ENCODE measurements at regions not wholly inside any gene's neighbourhood (a gene's known extent, or its start where the extent isn't known, plus 50 kb on each side); places are given as distances from the start of the nearest gene placed in this dataset.
"Not testable (repeated sequence)": the region's sequence is repeated elsewhere in the genome, so short reads cannot be mapped to it uniquely, and the experiment has no call there.

DNA sequence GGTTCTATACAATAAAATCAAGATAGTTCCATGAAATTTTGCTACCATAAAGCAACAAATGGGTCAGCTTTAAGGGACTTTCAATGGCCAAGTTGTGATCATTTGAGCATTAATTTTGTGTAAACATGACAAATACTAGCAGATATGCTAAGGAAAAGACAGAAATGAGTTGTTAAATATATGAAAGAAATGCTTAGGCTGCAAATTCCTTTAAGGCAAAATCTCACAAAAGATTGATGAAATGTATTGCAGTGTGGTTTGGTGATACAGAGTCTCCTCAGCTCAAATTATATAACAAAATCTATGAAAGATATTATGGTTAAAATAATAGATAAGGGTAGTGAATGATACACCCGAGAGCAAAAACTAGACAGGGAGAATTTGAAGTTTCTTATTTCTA, 377.2 kb downstream of the RAP2B start:
- no peak for DNase-seq (ENCODE audit: low read depth in 1 of 2, low spot score in 1 of 2)

DNA sequence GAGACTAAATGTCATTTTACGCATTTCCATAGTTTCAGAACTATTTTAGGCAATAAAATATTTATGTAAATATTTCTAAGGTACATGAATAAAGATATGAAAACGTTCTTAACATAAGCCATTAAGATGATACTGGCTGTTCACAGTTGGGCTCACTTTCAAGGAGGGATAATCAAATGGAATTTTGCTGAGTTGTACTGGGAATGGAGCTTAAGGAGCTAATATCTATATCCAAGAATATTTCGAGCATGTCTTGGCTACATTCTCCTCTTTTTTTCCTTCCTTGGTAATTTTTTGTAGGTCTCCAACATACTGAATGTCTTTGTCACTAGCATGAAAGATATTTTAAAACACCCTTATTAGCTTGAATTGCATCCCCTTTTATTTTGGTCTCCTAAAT, 383.4 kb downstream of the RAP2B start:
- no peak for DNase-seq (ENCODE audit: low read depth in 1 of 2, low spot score in 1 of 2)

DNA sequence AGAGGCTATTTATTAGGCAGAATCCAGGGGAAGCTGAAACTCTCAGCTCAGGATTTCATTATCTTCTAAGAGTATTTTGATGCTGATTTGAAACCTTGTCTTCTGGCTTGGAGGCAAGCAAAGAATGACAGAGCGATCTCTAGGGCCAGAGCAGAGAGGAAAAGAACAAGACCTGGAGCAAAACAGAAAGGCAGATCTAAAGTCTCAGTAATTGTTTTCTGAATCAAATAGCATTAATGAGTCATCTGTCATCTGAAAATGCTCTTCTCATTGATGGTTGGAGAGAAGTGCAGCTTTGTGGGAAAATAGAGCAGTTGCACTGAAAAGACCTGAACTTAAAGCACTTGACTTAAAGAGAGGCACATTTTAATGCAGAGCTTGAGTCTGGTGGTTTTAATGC, 385.9 kb downstream of the RAP2B start:
- DNase-seq (ENCODE audit: low read depth in 1 of 2, low spot score in 1 of 2): no peak

DNA sequence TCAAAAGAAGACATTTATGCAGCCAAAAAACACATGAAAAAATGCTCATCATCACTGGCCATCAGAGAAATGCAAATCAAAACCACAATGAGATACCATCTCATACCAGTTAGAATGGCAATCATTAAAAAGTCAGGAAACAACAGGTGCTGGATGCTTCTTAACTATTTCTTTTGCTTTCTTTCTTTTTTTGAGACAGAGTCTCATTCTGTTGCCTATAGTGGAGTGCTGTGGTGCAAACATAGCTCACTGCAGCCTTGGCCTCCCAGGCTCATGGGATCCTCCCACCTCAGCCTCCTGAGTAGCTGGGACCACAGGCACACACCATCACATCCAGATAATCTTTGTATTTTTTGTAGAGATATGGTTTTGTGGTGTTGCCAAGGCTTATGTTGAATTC, 387.7 kb downstream of the RAP2B start:
- DNase-seq (ENCODE audit: low read depth in 1 of 2, low spot score in 1 of 2): not testable (repeated sequence)

DNA sequence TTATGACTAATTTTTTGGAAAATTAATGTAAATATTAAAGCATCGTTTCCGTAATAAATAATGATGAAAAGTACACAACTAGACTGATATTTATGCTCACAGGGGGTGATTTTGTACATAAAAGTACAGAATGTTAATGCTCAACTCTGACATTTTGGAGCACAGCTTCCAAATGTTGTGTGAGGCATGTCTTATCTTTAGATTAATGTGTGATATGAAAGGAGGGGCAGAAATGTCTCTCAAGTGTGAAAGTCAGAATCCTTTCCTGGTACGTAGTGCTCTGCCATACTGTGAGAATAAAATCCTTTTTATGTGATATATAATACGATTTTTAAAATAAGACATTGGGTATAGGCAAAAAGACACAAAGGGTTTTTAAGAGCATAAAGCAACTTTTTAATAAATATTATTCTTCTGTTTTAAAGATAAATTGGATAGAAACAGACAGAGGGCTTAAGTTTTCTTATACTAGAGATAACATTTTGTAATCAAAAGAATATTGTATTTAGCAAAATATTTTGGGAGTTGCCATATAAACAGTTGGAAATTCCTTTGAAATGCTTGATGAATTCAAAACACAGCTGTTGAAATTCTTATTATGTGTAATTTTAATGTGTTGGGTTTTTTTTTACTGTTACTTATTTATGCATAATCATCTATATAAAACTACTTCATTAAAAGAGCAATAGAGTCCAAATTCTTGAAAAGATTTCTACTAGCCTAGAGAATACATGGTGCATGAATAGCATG, 389.7 kb downstream of the RAP2B start:
- no peak for DNase-seq (ENCODE audit: low read depth in 1 of 2, low spot score in 1 of 2)

DNA sequence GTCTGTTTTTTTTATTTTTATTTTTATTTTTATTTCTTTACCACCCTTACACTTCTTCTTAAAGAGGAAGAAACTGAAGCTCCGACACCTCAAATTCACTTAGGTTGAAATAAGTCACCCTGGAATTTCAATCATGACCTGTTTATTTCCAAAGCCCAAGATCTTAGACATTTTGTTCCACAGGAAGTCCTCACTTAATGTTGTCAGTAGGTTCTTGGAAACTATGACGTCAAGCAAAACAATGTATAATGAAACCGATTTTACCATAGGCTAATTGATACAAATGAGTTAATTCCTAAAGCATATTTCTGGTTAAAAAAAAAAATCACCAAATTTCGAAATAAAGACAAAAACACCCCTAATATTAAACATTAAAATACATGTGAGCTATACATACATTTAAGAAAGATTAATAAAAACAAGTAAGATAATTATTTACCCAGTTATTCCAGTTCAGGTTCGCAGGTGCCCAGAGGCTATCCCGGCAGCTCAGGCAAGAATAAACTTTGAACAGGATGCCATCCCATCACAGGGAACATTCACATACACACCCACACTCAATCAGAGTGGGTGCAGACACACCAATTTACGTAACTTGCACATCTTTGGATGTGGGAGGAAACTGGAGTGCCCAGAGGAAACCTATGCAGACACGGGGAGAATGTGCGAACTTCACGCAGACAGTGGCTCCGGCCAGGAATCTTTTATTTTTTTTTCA, 391.0 kb downstream of the RAP2B start:
- DNase-seq (ENCODE audit: low read depth in 1 of 2, low spot score in 1 of 2): no peak

DNA sequence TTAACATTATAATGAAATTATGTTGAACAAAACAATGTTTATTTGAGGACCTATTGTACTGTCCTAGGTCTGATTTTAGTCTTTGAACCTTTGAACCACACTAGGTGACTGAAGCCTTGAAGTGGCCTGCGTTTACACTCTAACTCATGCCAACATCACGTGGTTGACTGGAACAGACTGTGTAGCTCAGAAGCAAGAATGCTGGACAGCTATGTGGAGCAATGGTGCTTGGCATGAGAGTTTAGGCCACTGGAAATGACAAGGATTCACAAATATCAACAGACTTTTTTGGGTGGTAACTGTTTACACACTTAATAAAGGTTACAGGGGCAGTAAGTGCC, 391.5 kb downstream of the RAP2B start:
- DNase-seq (ENCODE audit: low read depth in 1 of 2, low spot score in 1 of 2): no peak

DNA sequence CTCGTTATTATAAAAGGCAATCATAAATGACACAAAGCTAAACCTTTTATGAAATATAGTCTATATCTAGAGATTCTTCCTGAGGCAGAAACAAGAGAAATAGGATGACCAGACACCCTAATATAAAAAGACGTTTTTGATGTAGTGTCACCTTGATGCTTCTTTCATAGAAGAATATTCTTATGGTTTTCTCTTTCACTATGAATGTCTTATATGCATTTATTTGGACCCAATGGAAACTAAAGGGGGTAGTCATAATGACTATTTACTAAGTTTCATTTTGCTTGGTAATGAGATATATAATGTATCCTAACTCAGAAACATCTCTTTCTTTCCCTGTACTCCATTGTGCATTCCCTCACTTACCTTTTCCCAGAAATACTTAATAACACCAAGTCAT, 393.9 kb downstream of the RAP2B start:
- no peak for DNase-seq (ENCODE audit: low read depth in 1 of 2, low spot score in 1 of 2)

DNA sequence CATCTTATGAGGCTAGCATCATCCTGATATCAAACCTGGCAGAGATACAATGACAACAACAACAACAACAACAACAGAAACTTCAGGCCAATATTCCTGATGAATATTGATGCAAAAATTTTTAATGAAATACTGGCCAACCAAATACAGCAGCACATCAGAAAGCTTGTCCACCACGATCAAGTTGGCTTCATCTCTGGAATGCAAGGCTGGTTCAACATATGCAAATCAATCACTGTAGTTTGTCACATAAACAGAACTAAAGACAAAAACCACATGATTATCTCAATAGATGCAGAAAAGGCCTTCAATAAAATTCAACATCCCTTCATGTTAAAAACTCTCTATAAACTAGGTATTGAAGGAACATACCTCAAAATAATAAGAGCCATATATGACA, 397.3 kb downstream of the RAP2B start:
- not testable (repeated sequence) for DNase-seq (ENCODE audit: low read depth in 1 of 2, low spot score in 1 of 2)

DNA sequence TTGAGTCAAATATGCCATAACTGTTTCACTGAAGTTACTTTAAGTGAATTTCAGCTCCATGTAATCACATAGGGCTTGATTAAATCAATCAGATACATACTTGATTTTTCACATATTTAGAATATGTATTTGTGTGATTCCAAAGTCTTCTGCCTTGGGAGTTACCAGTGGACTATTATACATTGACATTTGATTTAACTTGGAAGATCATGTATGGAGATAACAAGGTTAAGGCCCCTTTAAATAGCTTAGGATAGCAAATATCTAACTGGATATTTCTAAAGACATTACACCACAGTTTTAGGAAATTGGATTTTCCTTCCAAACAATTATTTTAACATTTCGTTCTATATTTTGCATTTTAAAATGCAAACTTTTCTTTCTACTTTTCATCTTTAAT, 405.0 kb downstream of the RAP2B start:
- no peak for DNase-seq (ENCODE audit: low read depth in 1 of 2, low spot score in 1 of 2)

DNA sequence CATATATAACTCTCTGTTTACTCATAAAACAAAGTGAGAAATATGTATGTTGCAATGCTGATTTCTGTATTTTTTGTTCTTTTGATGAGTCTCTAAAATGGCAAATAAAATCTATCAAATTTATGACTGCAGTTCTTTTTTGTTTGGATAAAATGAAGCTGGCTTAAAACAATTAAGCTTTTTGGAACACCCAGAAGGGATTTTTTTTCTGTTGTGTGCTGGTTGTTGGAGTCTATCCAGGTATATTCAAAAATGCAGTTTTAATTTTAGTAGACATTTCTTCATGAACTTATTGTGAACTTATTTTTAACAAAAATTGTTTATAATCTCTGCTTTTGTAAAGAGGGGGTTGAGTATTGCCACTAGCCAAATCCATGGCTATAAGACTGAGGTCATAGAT, 405.5 kb downstream of the RAP2B start:
- no peak for DNase-seq (ENCODE audit: low read depth in 1 of 2, low spot score in 1 of 2)

DNA sequence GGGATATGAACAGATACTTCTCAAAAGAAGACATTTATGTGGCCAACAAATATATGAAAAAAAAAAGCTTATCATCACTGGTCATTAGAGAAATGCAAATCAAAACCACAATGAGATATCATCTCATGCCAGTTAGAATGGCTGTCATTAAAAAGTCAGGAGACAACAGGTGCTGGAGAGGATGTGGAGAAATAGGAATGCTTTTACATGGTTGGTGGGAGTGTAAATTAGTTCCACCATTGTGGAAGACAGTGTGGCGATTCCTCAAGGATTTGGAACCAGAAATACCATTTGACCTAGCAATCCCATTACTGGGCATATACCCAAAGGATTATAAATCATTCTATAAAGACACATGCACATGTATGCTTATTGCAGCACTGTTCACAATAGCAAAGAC, 408.5 kb downstream of the RAP2B start:
- DNase-seq (ENCODE audit: low read depth in 1 of 2, low spot score in 1 of 2): not testable (repeated sequence)

DNA sequence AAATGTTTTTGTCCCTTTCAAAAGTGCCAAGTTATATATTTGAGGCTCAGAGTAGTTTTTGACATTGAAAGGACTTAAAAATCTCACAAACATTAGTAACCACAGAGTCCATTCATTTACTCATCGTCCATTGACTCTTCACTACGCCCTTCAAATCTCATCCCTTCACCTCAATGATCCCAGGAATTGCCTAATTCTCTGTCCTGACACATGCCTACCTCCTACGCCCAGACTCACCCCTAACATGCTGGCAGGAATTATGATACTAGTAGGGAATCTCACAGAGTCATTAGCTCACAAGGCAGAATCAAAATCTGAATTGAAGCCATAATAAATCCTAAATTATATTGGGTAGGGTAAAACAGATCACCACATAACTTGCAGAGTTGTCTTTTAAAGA, 410.1 kb downstream of the RAP2B start:
- DNase-seq (ENCODE audit: low read depth in 1 of 2, low spot score in 1 of 2): no peak

DNA sequence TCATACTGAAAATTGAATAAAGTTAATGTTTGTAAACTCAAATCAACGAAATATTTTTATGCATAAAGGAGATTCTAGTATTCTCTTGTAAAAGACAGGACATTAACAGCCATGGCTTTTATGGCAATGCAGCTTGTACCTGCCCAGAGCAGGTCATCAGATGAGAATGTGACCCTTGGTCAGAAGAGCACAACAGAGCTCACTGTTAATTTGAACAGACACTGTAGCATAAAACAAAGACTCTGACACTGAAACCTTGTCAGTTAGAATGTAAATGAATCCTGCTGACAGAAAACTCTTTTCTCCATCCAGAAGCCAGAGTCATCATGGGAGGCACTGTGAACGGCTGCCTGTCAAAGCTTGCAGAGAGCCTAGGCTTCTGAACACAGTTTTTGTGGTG, 410.6 kb downstream of the RAP2B start:
- no peak for DNase-seq (ENCODE audit: low read depth in 1 of 2, low spot score in 1 of 2)

DNA sequence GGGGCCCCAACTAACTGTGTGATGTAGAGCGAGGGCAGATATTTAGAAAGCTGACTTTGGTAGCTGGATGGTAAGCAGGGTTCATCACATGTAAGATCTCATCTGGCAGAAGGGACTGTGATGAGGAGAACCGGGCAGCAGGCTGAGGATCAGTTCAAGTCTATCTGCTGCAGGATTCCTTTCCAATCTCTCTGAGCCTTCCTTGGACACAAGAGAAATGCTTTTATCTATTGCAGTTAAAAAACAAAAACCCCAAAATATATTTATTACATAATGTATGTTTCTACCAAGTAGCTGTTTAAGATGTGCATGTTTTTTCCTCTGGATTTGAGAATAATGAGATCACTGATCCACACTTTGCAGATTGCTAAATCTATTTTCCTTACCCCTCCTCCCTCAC, 411.5 kb downstream of the RAP2B start:
- DNase-seq (ENCODE audit: low read depth in 1 of 2, low spot score in 1 of 2): no peak

DNA sequence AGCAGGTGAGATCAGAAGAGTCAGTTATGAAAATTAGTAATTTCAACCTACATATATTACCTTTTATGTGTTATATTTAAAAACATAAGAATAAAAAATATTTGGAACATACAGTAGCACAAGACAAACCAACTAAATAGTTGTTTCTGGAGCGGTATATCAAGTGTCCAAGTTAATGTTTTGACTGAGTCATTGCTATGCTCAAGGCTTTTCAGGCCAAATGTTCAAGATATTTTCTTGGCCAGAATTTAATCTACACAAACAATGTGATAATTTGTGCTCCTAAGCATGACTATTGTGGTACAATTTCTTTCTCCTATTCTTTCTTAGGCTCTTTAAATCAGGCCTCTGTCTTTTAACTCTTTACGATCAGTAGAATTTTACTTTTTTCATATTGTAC, 412.4 kb downstream of the RAP2B start:
- no peak for DNase-seq (ENCODE audit: low read depth in 1 of 2, low spot score in 1 of 2)

DNA sequence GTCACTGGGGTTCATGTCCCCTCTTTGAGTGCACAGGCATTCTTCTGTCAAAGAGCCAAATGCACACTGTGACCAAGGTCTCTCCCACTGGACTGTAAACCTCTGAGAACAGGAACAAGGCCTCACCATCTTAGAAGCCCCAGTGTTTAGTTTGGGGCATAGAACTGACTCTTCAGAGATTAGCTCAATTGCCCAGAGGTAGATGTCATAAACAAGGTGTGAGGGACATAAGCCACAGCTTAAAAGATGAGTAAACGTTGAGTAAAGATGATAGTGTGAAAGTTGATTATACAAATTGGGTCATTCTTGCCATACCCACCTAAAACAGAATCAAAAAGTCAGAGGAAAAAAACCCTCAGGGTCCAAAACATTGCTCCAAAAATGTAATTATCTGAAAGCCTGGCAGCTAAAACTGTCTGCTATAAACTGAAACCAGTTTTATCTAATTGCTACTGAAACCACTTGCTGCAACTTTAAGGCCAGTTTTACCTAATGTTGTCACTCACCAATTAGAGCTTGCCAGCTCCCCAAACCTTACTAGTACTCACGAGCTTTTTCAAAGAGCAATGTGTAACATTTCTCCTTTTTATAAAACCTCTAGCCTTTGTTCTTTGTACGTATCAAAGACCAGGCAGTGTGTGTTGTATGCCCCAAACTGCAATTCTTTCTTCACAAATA, 415.2 kb downstream of the RAP2B start:
- DNase-seq (ENCODE audit: low read depth in 1 of 2, low spot score in 1 of 2): no peak

DNA sequence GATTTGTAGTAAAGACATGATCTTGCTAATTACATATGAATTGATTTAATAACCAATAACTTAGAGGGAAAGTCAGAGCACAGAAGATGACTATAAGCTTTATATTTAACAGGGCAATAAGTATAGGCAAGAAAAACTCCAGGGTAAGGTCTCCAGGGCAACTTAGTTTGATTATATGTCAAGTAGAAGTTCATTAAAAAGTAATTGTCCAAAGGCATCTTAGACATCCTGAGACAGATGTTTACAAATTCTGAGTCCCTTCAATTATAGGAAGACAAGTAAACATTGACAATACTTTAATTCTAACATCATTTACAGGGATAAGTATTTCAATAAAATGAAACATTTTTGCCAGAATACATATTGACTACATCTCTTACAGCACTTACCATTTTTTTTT, 416.0 kb downstream of the RAP2B start:
- no peak for DNase-seq (ENCODE audit: low read depth in 1 of 2, low spot score in 1 of 2)

DNA sequence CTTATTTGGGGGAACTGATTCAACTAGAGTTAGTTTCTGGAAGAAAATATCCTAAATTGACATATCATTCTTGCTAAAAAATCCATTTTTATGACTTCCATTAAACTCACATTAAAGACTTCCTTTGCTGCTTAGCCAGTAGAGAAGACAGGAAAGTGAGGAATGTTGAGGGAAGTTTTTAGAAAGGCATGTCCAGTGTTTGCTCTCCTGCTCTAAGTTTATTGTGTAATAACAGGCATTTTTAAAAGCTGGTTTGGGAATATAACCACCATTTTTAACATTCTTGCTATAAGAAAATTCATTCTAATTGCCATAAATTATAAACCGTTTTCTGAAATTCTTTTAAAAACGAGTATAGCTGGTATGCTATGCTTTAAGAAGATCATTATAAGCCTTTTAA, 428.0 kb downstream of the RAP2B start:
- no peak for DNase-seq (ENCODE audit: low read depth in 1 of 2, low spot score in 1 of 2)

DNA sequence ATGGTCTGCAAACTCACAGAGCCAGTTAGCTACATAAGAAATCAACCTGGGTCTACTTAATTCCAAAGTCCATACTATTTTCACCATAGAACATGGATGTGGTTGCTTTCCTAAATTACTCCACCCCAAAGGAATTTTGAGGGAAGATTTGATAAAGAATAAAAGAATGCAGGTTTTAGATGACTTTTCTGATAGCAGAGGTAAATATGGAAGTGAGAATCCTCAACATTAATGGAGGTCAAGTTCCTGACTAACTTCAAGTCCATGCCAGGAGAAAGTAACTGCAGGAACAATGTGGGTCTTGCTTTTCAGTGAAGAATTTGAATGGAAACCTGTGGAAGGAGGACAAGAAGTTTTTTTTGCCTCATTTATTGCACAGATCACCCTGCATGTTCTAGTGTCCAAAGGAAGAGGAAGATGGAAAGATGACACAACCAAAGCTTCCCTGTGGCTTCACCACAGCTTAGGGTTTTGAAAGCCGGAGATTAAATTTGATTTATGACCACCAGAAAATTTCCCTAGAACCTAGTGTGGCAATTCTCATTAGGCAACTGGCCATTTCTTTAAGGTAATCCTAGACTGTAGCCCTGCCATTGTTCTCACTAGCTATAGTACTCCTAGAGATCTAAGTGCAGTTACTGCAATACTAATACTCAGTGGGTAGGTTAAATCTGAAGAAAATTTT, 429.7 kb downstream of the RAP2B start:
- DNase-seq (ENCODE audit: low read depth in 1 of 2, low spot score in 1 of 2): no peak

DNA sequence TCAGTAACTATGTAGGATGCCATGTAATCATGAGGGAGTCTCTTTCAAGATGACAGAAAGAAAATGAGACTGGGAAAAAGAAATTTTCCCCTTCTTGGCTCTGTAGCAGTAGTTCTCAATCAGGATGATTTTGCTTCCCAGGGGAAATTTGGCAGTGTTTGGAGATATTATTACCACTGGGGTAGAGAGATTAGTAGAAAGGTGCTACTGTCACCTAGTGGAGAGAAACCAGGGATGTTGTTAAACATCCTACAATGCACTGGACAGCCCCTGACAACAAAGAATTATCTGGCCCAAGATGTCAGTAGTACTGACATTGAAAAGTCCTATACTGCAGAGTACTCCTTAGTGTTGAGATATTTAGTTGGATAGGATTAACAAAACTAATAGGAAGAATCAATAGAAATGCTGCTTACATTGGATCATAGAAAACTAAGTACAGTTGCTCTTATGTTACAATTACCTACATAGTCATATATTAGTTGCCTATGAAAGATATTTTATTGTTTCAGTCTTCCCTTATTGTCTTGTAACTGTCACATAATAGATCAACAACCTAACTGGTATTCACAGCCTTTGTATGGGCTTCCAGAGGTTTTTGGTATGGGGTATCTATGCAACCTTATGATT, 433.3 kb downstream of the RAP2B start:
- DNase-seq (ENCODE audit: low read depth in 1 of 2, low spot score in 1 of 2): no peak

Data from activated CD4-positive, alpha-beta T cell treated with anti-CD3 and anti-CD28 coated beads, Interleukin-2, amount 50 U/mL, for 24 hours (primary cell).